ES-I3 (cell line): ENCODE measurements at regions not wholly inside any gene's neighbourhood (a gene's known extent, or its start where the extent isn't known, plus 50 kb on each side); places are given as distances from the start of the nearest gene placed in this dataset.

Experiments used
- H3K36me3 ChIP-seq: 2 replicates; pipeline ENCODE4 v1.6.1; 2013; ENCODE audit warnings: mild to moderate bottlenecking, low read length, control low read depth, moderate library complexity; ENCODE audit not compliant: insufficient read depth
- H3K4me1 ChIP-seq: 2 replicates; pipeline ENCODE4 v1.6.1; 2013; ENCODE audit warnings: mild to moderate bottlenecking, control low read depth, low read length; ENCODE audit not compliant: insufficient read depth
- H3K9ac ChIP-seq: 2 replicates; pipeline ENCODE4 v1.6.1; 2013; ENCODE audit warnings: low read depth, mild to moderate bottlenecking, low read length, moderate library complexity
- H3K9me3 ChIP-seq: 2 replicates; pipeline ENCODE4 v1.6.1; 2013; ENCODE audit warnings: mild to moderate bottlenecking, low read length, moderate library complexity; ENCODE audit not compliant: control insufficient read depth, insufficient read depth

DNA sequence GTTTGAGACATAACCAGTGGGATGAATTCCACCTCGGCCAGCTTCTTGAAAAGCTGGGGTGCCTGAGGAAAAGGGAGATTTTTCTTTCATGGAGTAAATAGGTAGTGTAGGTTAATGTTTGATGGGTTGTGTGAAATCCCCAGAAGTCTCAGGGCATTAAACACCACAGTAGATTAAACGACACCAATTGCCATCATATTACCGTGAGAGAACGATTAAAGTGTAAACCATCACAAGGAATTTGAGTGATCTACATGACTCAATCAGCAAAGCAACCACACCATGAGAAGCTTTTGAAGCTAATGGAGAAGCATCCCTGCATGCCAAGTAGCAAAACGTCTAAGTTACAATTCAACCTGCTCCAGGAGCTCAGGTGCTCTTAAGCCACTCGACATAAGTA is 322.5 kb upstream of the GATB start:
- H3K9me3 ChIP-seq, result no peaks in the 10 kb centered on the region
- H3K4me1 ChIP-seq, result no peaks in the 10 kb centered on the region
- no peak overlapping the region for H3K9ac ChIP-seq
- no peaks in the 10 kb centered on the region for H3K36me3 ChIP-seq

DNA sequence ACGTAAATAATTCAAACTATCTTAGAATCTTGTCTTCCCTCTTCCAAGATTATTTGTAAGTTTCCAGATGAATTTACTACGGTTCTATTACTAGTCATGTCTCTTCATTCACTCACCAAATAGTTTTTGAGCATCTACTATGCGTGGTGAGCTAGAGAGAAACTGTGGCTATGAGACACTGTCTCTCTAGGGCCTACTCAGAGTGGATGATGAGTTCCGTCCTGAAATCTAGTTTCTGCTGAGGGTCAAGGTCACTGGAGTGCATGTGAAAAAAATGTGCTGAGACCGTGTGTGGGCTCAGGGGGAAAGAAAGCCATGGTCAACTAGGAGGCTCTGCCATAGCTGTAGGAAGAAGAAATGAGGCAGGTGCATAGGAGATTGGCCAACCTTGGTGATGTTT is 320.2 kb upstream of the GATB start:
- Histone ChIP-seq H3K4me1 (no peaks in the 10 kb centered on the region), H3K36me3 (no peaks in the 10 kb centered on the region), H3K9me3 (no peaks in the 10 kb centered on the region), H3K9ac (no peak overlapping the region)

DNA sequence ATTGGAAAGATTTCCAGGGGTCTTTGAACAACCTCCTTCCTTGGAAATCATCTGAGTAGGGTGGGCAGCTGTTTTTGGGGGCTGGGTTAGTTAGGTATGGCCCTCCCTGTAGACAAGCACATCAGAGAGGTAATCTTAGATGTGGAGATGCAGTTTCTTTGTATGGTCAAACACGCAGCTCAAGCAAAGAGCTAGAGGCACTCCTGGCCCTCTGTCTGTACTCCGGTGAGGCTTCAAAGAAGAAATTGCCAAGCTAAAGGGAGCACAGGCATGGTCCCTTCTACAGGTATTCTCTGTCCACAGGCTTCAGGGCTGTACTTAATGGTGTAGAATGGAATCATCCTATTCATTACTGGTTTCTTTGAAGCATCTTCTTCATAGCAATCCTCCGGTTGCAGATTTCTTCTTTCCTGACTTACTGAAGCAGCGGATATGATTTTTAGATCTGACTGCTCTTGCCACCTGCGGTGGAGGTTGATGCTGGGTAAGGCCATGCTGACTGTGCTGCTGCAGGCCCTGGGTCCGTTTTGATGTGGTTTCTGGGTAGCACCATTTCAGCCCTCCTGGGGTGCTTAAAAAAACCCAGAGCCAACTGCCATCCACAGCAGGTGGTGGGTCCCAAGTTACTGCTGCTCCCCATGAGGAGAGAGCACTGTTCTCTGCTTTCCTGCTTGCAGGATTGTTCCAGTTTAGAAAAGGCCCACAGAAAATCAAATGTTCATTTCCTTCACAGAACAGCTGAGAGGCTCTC is 318.9 kb upstream of the GATB start:
- no peaks in the 10 kb centered on the region for H3K9me3 ChIP-seq
- peaks cover 7% of the 10 kb centered on the region; the same call in 1 of the 2 replicates for H3K4me1 ChIP-seq
- H3K36me3 ChIP-seq, result no peaks in the 10 kb centered on the region
- H3K9ac ChIP-seq, result no peak overlapping the region

GRCh38 chr4:152079079-152079478 is 318.3 kb upstream of the GATB start:
- H3K4me1 ChIP-seq, result peaks cover 7% of the 10 kb centered on the region; the same call in 1 of the 2 replicates
- H3K9ac ChIP-seq, result no peak overlapping the region
- no peaks in the 10 kb centered on the region for H3K9me3 ChIP-seq
- no peaks in the 10 kb centered on the region for H3K36me3 ChIP-seq

DNA sequence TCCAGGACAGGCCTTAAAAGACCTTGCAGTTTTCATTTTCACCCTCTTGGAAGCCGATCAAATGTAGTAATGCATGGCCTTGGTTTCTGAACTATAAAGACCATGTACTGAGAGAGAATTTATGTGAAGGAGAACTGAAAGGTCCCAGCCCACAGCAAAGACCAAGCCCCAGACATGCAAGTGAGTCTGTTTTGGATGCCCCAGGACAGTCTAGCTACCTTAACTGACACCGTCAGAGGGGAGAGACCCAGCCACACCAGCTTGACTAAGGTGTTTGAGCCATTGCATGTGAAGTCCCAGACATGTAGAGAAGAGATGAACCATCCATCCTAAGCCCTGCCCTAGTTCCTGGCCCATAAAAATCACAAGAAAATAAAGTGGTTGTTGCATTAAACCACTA is 316.8 kb upstream of the GATB start:
- Histone ChIP-seq H3K4me1 (peaks cover 12% of the 10 kb centered on the region), H3K9me3 (no peaks in the 10 kb centered on the region), H3K9ac (no peak overlapping the region), H3K36me3 (no peaks in the 10 kb centered on the region)

- Histone ChIP-seq H3K9me3 (no peaks in the 10 kb centered on the region), H3K9ac (no peak overlapping the region), H3K4me1 (peaks cover 12% of the 10 kb centered on the region), H3K36me3 (no peaks in the 10 kb centered on the region)
Observed at GRCh38 chr4:152075253-152075928, 314.6 kb upstream of the GATB start.

- Histone ChIP-seq H3K9ac (no peak overlapping the region), H3K4me1 (peaks cover 12% of the 10 kb centered on the region), H3K9me3 (no peaks in the 10 kb centered on the region), H3K36me3 (no peaks in the 10 kb centered on the region)
Observed at GRCh38 chr4:152074573-152074972, 313.8 kb upstream of the GATB start.

DNA sequence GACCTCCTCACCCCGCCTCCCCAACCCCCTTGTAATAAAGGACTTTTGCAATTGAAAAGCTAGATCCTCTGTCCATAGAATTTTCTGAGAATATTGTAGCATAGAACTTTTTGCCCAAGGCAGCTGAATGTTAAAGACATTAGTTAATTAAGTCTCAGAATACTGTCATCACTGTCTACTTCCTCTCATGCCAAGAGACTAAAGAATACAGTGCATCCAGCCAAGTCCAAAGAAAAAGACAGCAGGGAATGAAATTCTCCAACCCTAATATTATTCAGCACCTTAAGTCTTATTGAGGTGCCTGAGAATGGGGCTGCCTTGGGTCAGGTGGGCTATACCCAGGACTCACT is 313.3 kb upstream of the GATB start:
- H3K9me3 ChIP-seq, result no peaks in the 10 kb centered on the region
- H3K4me1 ChIP-seq, result peaks cover 12% of the 10 kb centered on the region
- no peak overlapping the region for H3K9ac ChIP-seq
- H3K36me3 ChIP-seq, result no peaks in the 10 kb centered on the region

DNA sequence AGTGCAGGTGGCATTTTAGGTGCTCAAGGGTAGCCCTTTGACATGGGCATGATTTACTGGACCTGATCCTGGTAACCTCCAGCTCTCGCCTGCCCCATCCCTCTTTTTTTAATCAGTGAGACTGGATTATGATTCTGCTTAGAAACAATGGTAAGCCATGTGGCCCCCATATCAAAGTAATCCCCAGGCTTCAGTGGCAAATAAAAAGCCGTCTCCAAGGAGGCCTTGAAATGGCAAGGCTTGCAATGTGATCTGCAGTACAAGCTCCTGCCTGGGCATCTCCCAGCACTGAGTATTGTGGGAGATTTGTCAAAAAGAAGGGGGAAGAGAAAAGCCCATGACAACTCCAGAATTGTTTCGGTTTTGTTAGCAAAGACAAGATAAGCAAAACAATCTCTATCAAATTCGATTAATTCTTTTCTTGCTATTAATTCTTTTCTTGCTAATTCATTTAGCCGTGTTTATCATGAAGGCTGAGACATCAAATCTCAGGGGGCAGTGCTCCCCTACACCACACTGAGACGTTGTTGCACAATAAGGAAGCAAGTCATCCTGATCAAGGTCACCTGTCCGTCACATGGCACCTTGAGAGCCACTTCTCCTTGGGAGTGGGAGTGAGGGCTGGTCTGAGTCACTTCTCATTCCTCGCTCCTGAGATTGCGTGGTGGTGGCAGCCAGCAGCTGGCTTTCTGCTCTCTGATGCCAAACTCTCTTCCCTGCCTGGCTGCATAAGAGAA is 312.7 kb upstream of the GATB start:
- H3K4me1 ChIP-seq, result peaks cover 12% of the 10 kb centered on the region

GRCh38 chr4:152072906-152073305 is 312.1 kb upstream of the GATB start:
- Histone ChIP-seq H3K36me3 (no peaks in the 10 kb centered on the region), H3K9me3 (no peaks in the 10 kb centered on the region), H3K9ac (no peak overlapping the region), H3K4me1 (peaks cover 12% of the 10 kb centered on the region)

More for the DNA sequence above, 312.7 kb upstream of the GATB start:
- Histone ChIP-seq H3K9ac (no peak overlapping the region), H3K36me3 (no peaks in the 10 kb centered on the region), H3K9me3 (no peaks in the 10 kb centered on the region)

DNA sequence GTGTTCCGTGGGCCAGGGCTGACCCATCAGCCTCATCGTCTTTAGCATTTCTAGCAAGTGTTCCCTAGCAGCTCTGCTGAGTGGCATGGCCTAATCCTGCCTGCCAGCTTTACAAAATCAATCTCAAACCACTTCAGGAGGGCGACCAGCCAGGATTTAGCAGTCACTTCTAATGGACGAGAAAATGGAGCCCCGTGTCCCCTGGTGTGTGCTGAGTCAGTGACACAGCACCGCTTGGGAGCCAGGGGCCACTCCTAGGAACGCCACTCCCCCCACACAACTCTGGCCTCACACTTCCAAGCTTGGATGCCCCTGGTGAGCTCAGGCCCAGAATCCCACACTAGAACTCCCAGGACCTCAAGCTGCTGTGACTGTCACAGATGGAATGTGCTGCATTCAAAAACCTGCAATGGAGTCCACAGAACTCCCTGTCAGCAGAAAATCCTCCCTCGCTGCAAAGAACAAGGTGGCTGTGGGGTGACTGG is 311.2 kb upstream of the GATB start:
- H3K4me1 ChIP-seq, result peaks cover 12% of the 10 kb centered on the region
- no peaks in the 10 kb centered on the region for H3K9me3 ChIP-seq
- no peak overlapping the region for H3K9ac ChIP-seq
- no peaks in the 10 kb centered on the region for H3K36me3 ChIP-seq

DNA sequence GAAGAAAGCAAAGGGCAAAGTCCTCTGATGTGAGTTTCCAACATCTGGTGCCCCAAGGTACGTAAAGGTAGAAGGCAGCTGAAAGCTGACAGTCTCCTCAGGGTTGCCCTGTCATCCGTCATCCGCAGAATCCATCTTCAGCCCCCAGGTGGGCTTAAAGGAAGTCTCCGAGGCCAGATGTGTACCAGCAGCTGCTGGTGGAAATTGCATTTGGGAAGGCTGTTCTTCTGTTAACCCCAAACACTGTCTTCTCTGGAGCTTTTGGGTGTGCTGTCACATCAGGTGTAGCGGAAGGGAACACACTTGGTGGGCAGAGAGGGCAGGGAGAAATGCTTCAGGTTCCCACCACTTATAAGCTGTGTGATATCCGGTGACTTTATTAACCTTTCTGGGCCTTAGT is 310.0 kb upstream of the GATB start:
- no peak overlapping the region for H3K9ac ChIP-seq
- no peaks in the 10 kb centered on the region for H3K9me3 ChIP-seq
- no peaks in the 10 kb centered on the region for H3K36me3 ChIP-seq
- peaks cover 12% of the 10 kb centered on the region for H3K4me1 ChIP-seq

DNA sequence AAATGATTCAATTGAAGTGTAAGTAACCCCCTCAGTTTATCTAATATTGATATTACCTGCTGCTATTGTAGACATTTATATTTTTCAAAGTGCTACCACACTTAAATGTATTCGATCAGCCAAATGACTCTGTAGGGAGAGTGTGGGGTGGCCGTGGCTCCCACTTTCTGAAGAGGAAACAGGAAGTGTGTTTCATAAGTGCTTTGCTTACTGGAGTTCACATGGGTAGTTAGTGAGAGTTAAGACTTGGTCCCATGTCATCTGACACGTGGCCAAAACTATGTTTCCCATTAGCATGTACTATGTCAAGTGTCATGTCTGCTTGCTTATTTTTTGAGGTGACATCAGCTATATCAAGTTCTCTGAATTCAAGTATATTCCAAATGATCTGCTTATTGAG is 308.1 kb upstream of the GATB start:
- Histone ChIP-seq H3K36me3 (no peaks in the 10 kb centered on the region), H3K4me1 (peaks cover 5% of the 10 kb centered on the region; the same call in 1 of the 2 replicates), H3K9ac (no peak overlapping the region), H3K9me3 (no peaks in the 10 kb centered on the region)

DNA sequence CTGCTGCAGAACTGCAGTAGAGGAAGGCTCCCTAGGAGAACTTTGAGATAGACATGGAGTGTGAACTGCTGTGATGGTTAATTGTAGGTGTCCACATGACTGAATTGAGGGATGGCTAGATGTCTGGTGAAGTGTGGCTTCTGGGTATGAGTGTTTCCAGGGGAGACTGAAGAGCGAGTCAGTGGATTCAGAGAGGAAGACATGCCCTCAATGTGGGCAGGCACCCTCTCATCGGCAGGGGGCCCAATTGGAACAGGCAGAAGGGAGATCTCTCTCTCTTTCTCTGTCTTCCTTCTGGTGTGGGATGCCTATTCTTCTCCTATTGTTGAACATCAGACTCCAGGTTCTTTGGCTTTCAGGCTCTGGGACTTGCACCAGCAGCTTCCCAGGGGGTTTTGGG is 304.7 kb upstream of the GATB start:
- Histone ChIP-seq H3K9ac (no peak overlapping the region), H3K4me1 (peaks cover 6% of the 10 kb centered on the region; the same call in 1 of the 2 replicates), H3K36me3 (no peaks in the 10 kb centered on the region), H3K9me3 (no peaks in the 10 kb centered on the region)
